GM23338 (cell line): ENCODE measurements at regions not wholly inside any gene's neighbourhood (a gene's known extent, or its start where the extent isn't known, plus 50 kb on each side); places are given as distances from the start of the nearest gene placed in this dataset.

ENCODE experiments used
- ATAC-seq: fragments of 200-7000 bp; cut with Tn5 transposase; 3 replicates; pipeline ENCODE4 v1.9.1; 2020
- DNase-seq: peaks from one replicate; pipeline ENCODE4 v3.0.0-alpha.2; 2015; ENCODE audit warnings: low spot score
- H2AFZ ChIP-seq: fragments of 200-600 bp; sonication (generic); 2 replicates; pipeline ENCODE4 v1.8.0; 2016; ENCODE audit warnings: antibody characterized with exemption, mild to moderate bottlenecking, moderate library complexity
- H3F3A ChIP-seq: fragments of 200-600 bp; sonication (generic); replicated peaks from 2 replicates; pipeline ENCODE4 v1.8.0; 2017; ENCODE audit warnings: antibody characterized with exemption, mixed run types, low read depth
- H3K27ac ChIP-seq: fragments of 200-600 bp; sonication (generic); 2 replicates; pipeline ENCODE4 v1.6.1; 2016; ENCODE audit warnings: low read depth
- H3K27me3 ChIP-seq: fragments of 200-600 bp; sonication (generic); 2 replicates; pipeline ENCODE4 v1.8.0; 2016; ENCODE audit warnings: mild to moderate bottlenecking, mixed run types, moderate library complexity; ENCODE audit not compliant: insufficient read depth
- H3K36me3 ChIP-seq: fragments of 200-600 bp; sonication (generic); 2 replicates; pipeline ENCODE4 v1.8.0; 2016; ENCODE audit warnings: mild to moderate bottlenecking; ENCODE audit not compliant: insufficient read depth
- H3K4me1 ChIP-seq: fragments of 200-600 bp; sonication (generic); 2 replicates; pipeline ENCODE4 v1.8.0; 2016; ENCODE audit warnings: mild to moderate bottlenecking, moderate library complexity; ENCODE audit not compliant: insufficient read depth
- H3K4me2 ChIP-seq: fragments of 200-600 bp; sonication (generic); 2 replicates; pipeline ENCODE4 v1.7.1; 2017; ENCODE audit warnings: mixed run types
- H3K4me3 ChIP-seq: fragments of 200-600 bp; sonication (generic); 2 replicates; pipeline ENCODE4 v1.6.1; 2016; ENCODE audit warnings: mixed run types
- H3K79me2 ChIP-seq: fragments of 200-600 bp; sonication (generic); replicated peaks from 2 replicates; pipeline ENCODE4 v1.8.0; 2017; ENCODE audit warnings: mild to moderate bottlenecking; ENCODE audit not compliant: insufficient read depth
- H3K9me2 ChIP-seq: fragments of 200-600 bp; sonication (generic); 2 replicates; pipeline ENCODE4 v1.8.0; 2017; ENCODE audit not compliant: insufficient read depth
- H4K20me1 ChIP-seq: fragments of 200-600 bp; sonication (generic); replicated peaks from 2 replicates; pipeline ENCODE4 v1.8.0; 2017; ENCODE audit warnings: mild to moderate bottlenecking; ENCODE audit not compliant: insufficient read depth
- H3K27ac Mint-ChIP-seq: 2 replicates; pipeline ENCODE4 v1.8.0; 2020; ENCODE audit warnings: inconsistent platforms, mild to moderate bottlenecking, moderate library complexity, mixed read lengths
- H3K27me3 Mint-ChIP-seq: 3 replicates; pipeline ENCODE4 v1.8.0; 2022; ENCODE audit warnings: low read depth, mild to moderate bottlenecking, moderate library complexity, mixed read lengths, inconsistent platforms; ENCODE audit not compliant: insufficient read depth, poor library complexity
- H3K36me3 Mint-ChIP-seq: 3 replicates; pipeline ENCODE4 v1.8.0; 2021; ENCODE audit warnings: low read depth, mild to moderate bottlenecking, inconsistent platforms, moderate library complexity, mixed read lengths
- H3K4me1 Mint-ChIP-seq: 3 replicates; pipeline ENCODE4 v1.8.0; 2020; ENCODE audit warnings: mild to moderate bottlenecking, inconsistent platforms, mixed read lengths
- H3K4me3 Mint-ChIP-seq: 3 replicates; pipeline ENCODE4 v1.8.0; 2021; ENCODE audit warnings: moderate library complexity, mild to moderate bottlenecking, inconsistent platforms, mixed read lengths
- H3K9me3 Mint-ChIP-seq: 3 replicates; pipeline ENCODE4 v1.8.0; 2020; ENCODE audit warnings: moderate library complexity, mild to moderate bottlenecking, inconsistent platforms, mixed read lengths
- CREB1 ChIP-seq: fragments of 250-450 bp; sonication (Bioruptor Pico); IDR thresholded peaks from 2 replicates; pipeline ENCODE4 v1.5.0; 2020; ENCODE audit warnings: low read depth, mild to moderate bottlenecking, moderate library complexity
- EZH2 ChIP-seq: fragments of 200-600 bp; sonication (generic); IDR thresholded peaks from one replicate; pipeline ENCODE4 v1.8.0; 2017; ENCODE audit warnings: antibody characterized with exemption, mild to moderate bottlenecking, low read depth; ENCODE audit not compliant: unreplicated experiment
- EZH2phosphoT487 ChIP-seq: fragments of 200-600 bp; sonication (generic); IDR thresholded peaks from one replicate; pipeline ENCODE4 v1.8.1; 2018; ENCODE audit warnings: antibody characterized with exemption; ENCODE audit not compliant: unreplicated experiment
- JUNB ChIP-seq: IDR thresholded peaks from one replicate; pipeline ENCODE4 v1.6.1; 2016; ENCODE audit warnings: antibody characterized with exemption; ENCODE audit not compliant: unreplicated experiment
- NANOG ChIP-seq: IDR thresholded peaks from 2 replicates; pipeline ENCODE4 v1.6.1; 2016; ENCODE audit warnings: antibody characterized with exemption, borderline replicate concordance
- POLR2AphosphoS5 ChIP-seq: IDR thresholded peaks from 2 replicates; pipeline ENCODE4 v1.6.1; 2016; ENCODE audit warnings: antibody characterized with exemption, low read depth
- REST ChIP-seq: IDR thresholded peaks from one replicate; pipeline ENCODE4 v1.6.1; 2018; ENCODE audit warnings: antibody characterized with exemption; ENCODE audit not compliant: unreplicated experiment
- STAT1 ChIP-seq: IDR thresholded peaks from one replicate; pipeline ENCODE4 v1.6.1; 2016; ENCODE audit warnings: antibody characterized with exemption; ENCODE audit not compliant: unreplicated experiment
- ZNF331 ChIP-seq: fragments of 250-450 bp; sonication (Bioruptor Pico); IDR thresholded peaks from 2 replicates; pipeline ENCODE4 v1.5.0; 2020; ENCODE audit warnings: low read depth, mild to moderate bottlenecking, moderate library complexity
- ZNF462 ChIP-seq: fragments of 250-450 bp; sonication (Bioruptor Pico); IDR thresholded peaks from 2 replicates; pipeline ENCODE4 v1.5.0; 2020; ENCODE audit warnings: mild to moderate bottlenecking, moderate library complexity
- TF ChIP-seq, protein P1 (sequence below), 2 experiments: fragments of 200-600 bp in 1 of 2; sonication (generic) in 1 of 2; conservative IDR thresholded peaks; 2 replicates each; pipeline versions ENCODE4 v1.5.1 to v1.6.1; 2016 to 2017; ENCODE audit warnings: antibody characterized with exemption in 2 of 2, low read depth in 2 of 2, mild to moderate bottlenecking in 2 of 2, moderate library complexity in 1 of 2

DNA sequence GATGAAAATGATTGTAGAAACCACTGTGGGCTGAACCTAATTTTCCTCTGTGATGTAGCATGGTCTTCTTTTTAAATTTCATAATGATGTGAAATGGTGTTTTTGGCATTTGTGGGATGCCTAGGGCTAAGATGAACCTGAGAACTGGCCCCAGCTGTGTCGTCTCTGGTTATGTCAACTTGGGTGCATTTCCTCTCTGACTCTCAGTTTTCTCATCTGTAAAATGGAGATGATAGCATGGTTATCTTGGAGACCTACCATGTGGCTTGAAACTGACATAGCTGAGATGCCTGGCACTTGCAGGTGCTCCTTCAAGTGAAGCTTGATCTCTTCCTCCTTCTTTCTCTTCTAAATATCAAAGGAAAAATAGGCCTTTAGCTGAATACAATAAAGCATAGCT is 77.8 kb downstream of the BOD1 start (continued):
- TF ChIP-seq, protein P1, sequence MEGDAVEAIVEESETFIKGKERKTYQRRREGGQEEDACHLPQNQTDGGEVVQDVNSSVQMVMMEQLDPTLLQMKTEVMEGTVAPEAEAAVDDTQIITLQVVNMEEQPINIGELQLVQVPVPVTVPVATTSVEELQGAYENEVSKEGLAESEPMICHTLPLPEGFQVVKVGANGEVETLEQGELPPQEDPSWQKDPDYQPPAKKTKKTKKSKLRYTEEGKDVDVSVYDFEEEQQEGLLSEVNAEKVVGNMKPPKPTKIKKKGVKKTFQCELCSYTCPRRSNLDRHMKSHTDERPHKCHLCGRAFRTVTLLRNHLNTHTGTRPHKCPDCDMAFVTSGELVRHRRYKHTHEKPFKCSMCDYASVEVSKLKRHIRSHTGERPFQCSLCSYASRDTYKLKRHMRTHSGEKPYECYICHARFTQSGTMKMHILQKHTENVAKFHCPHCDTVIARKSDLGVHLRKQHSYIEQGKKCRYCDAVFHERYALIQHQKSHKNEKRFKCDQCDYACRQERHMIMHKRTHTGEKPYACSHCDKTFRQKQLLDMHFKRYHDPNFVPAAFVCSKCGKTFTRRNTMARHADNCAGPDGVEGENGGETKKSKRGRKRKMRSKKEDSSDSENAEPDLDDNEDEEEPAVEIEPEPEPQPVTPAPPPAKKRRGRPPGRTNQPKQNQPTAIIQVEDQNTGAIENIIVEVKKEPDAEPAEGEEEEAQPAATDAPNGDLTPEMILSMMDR (conservative IDR thresholded peaks at IDR 0.05; ENCODE audit: low read depth in 2 of 2), result no peak
- no peak for TF ChIP-seq EZH2phosphoT487
- no peak for TF ChIP-seq EZH2
- no peak for TF ChIP-seq ZNF331 (CRISPR knock-in tag)
- no peak for TF ChIP-seq REST
- TF ChIP-seq CREB1 (CRISPR knock-in tag), result no peak
- no peak for TF ChIP-seq POLR2AphosphoS5
- no peak for TF ChIP-seq NANOG
- no peak for TF ChIP-seq STAT1

DNA sequence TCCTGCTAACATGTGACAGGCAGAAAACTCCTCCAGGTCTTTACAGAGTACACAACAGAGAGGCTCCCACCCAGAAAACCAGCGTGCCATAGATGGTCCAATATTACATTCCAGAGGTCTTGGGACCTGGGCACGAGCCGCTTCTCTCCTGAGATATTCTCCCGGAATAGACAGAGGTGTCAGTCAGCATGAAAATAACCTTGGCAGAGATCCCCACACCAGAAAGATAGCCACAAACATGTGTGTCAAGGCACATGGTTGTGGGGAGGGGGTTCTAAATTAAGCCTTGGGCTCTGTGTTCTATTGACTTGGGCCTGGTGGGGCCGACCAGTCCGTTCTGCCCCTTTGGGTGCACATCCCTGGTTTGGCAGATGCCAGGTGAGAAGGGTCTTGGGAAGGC is 78.4 kb downstream of the BOD1 start:
- Mint-ChIP-seq H3K36me3 (no peaks in the 10 kb centered on the region), H3K27ac (no peak overlapping the region), H3K27me3 (peaks cover 8% of the 10 kb centered on the region), H3K9me3 (no peaks in the 10 kb centered on the region), H3K4me3 (no peak overlapping the region), H3K4me1 (no peaks in the 10 kb centered on the region; the same call in 2 of the 3 replicates)
- no peak overlapping the region for H3K27ac ChIP-seq
- no peaks in the 10 kb centered on the region for H4K20me1 ChIP-seq
- no peaks in the 10 kb centered on the region for H3K27me3 ChIP-seq
- no peak overlapping the region for H3K4me3 ChIP-seq
- TF ChIP-seq ZNF462 (CRISPR knock-in tag) (no peak), ZNF331 (CRISPR knock-in tag) (no peak), JUNB (no peak), CREB1 (CRISPR knock-in tag) (no peak), NANOG (no peak)
- TF ChIP-seq, protein P1 (conservative IDR thresholded peaks at IDR 0.05; ENCODE audit: low read depth in 2 of 2), result no peak
- no peaks in the 10 kb centered on the region for H3K4me1 ChIP-seq
- H3K79me2 ChIP-seq, result no peaks in the 10 kb centered on the region
- no peaks in the 10 kb centered on the region for H3F3A ChIP-seq
- ATAC-seq (no peak), DNase-seq (no peak)
- no peak overlapping the region for H3K4me2 ChIP-seq
- H2AFZ ChIP-seq, result no peak overlapping the region
- H3K9me2 ChIP-seq, result no peaks in the 10 kb centered on the region; the same call in 1 of the 2 replicates
- H3K36me3 ChIP-seq, result no peaks in the 10 kb centered on the region
